ENCODE measurements at regions not wholly inside any gene's neighbourhood (a gene's known extent, or its start where the extent isn't known, plus 50 kb on each side); places are given as distances from the start of the nearest gene placed in this dataset.
"Not testable (repeated sequence)": the region's sequence is repeated elsewhere in the genome, so short reads cannot be mapped to it uniquely, and the experiment has no call there.

- DNase-seq (ENCODE audit: low read depth in 1 of 2, low spot score in 1 of 2): no peak
Measured at GRCh38 chr3:153958635-153959595, 162.3 kb upstream of the ARHGEF26 start.

- DNase-seq (ENCODE audit: low read depth in 1 of 2, low spot score in 1 of 2): no peak
Measured at GRCh38 chr3:153960458-153961074, 160.6 kb upstream of the ARHGEF26 start.

GRCh38 chr3:153961494-153961893 is 159.7 kb upstream of the ARHGEF26 start:
- no peak for DNase-seq (ENCODE audit: low read depth in 1 of 2, low spot score in 1 of 2)

- DNase-seq (ENCODE audit: low read depth in 1 of 2, low spot score in 1 of 2): no peak
Measured at GRCh38 chr3:153963012-153963411, 158.2 kb upstream of the ARHGEF26 start.

- no peak for DNase-seq (ENCODE audit: low read depth in 1 of 2, low spot score in 1 of 2)
Measured at GRCh38 chr3:153967260-153967659, 153.9 kb upstream of the ARHGEF26 start.

GRCh38 chr3:153970047-153970446 is 151.1 kb upstream of the ARHGEF26 start:
- DNase-seq (ENCODE audit: low read depth in 1 of 2, low spot score in 1 of 2): no peak

GRCh38 chr3:153970741-153971347 is 150.3 kb upstream of the ARHGEF26 start:
- DNase-seq (ENCODE audit: low read depth in 1 of 2, low spot score in 1 of 2): no peak

- no peak for DNase-seq (ENCODE audit: low read depth in 1 of 2, low spot score in 1 of 2)
Measured at GRCh38 chr3:153972862-153973261, 148.3 kb upstream of the ARHGEF26 start.

- DNase-seq (ENCODE audit: low read depth in 1 of 2, low spot score in 1 of 2): no peak
Measured at GRCh38 chr3:153973722-153974265, 147.4 kb upstream of the ARHGEF26 start.

- no peak for DNase-seq (ENCODE audit: low read depth in 1 of 2, low spot score in 1 of 2)
Measured at GRCh38 chr3:153974614-153975013, 146.6 kb upstream of the ARHGEF26 start.

GRCh38 chr3:153976891-153977554 is 144.2 kb upstream of the ARHGEF26 start:
- no peak for DNase-seq (ENCODE audit: low read depth in 1 of 2, low spot score in 1 of 2)

- DNase-seq (ENCODE audit: low read depth in 1 of 2, low spot score in 1 of 2): no peak
Measured at GRCh38 chr3:153978006-153978405, 143.2 kb upstream of the ARHGEF26 start.

- DNase-seq (ENCODE audit: low read depth in 1 of 2, low spot score in 1 of 2): no peak
Measured at GRCh38 chr3:153979418-153980251, 141.6 kb upstream of the ARHGEF26 start.

GRCh38 chr3:153980252-153980590 is 141.0 kb upstream of the ARHGEF26 start:
- DNase-seq (ENCODE audit: low read depth in 1 of 2, low spot score in 1 of 2): no peak

GRCh38 chr3:153997364-153997763 is 123.8 kb upstream of the ARHGEF26 start:
- DNase-seq (ENCODE audit: low read depth in 1 of 2, low spot score in 1 of 2): not testable (repeated sequence)

- DNase-seq (ENCODE audit: low read depth in 1 of 2, low spot score in 1 of 2): no peak
Measured at GRCh38 chr3:154003649-154004048, 117.5 kb upstream of the ARHGEF26 start.

- no peak for DNase-seq (ENCODE audit: low read depth in 1 of 2, low spot score in 1 of 2)
Measured at GRCh38 chr3:154011036-154011435, 110.2 kb upstream of the ARHGEF26 start.

GRCh38 chr3:154013736-154014135 is 107.5 kb upstream of the ARHGEF26 start:
- no peak for DNase-seq (ENCODE audit: low read depth in 1 of 2, low spot score in 1 of 2)

GRCh38 chr3:154015307-154015706 is 105.9 kb upstream of the ARHGEF26 start:
- no peak for DNase-seq (ENCODE audit: low read depth in 1 of 2, low spot score in 1 of 2)

GRCh38 chr3:154018100-154018696 is 103.0 kb upstream of the ARHGEF26 start:
- no peak for DNase-seq (ENCODE audit: low read depth in 1 of 2, low spot score in 1 of 2)

Data from activated T-helper 1 cell treated with anti-CD3 and anti-CD28 coated beads, Interleukin-2, amount 50 U/mL, for 16 hours (primary cell).